ENCODE measurements at regions not wholly inside any gene's neighbourhood (a gene's known extent, or its start where the extent isn't known, plus 50 kb on each side); places are given as distances from the start of the nearest gene placed in this dataset.

GRCh38 chr5:4581289-4581688 is 558.8 kb upstream of the ADAMTS16 start:
- TF ChIP-seq CTCF (IDR thresholded peaks at IDR 0.05) (no peak), POLR2A (IDR thresholded peaks at IDR 0.05) (no peak)
